Body of pancreas (tissue), 4 donors: ENCODE measurements at regions not wholly inside any gene's neighbourhood (a gene's known extent, or its start where the extent isn't known, plus 50 kb on each side); places are given as distances from the start of the nearest gene placed in this dataset.

Experiments
- ATAC-seq: fragments of 150-250 bp; one replicate; pipeline ENCODE4 v1.9.1; 2016
- DNase-seq, 4 donors: peaks; one replicate each; pipeline ENCODE4 v3.0.0-alpha.2; 2019
- H3K27ac ChIP-seq, 4 donors: fragments of 200-600 bp; sonication (generic); 1 replicate in 3 of 4; 2 replicates in 1 of 4; pipeline versions ENCODE4 v1.5.1 to v1.6.1; 2016 to 2019; ENCODE audit warnings: mild to moderate bottlenecking in 1 of 4, mixed read lengths in 1 of 4, moderate library complexity in 1 of 4
- H3K27me3 ChIP-seq, 2 donors: fragments of 200-600 bp; sonication (generic); one replicate each; pipeline ENCODE4 v1.6.0; 2016; ENCODE audit warnings: mild to moderate bottlenecking in 1 of 2
- H3K36me3 ChIP-seq, 2 donors: fragments of 200-600 bp; sonication (generic); replicated peaks in 1 of 2; 2 replicates each; pipeline ENCODE4 v1.5.1; 2016; ENCODE audit warnings: low read depth in 2 of 2; ENCODE audit not compliant: insufficient read depth in 1 of 2
- H3K4me1 ChIP-seq: fragments of 200-600 bp; sonication (generic); one replicate; pipeline ENCODE4 v1.6.0; 2016
- H3K4me3 ChIP-seq, 2 donors: fragments of 200-600 bp; sonication (generic); 1 replicate in 1 of 2; 2 replicates in 1 of 2; pipeline ENCODE4 v1.5.1; 2016 to 2019
- H3K9me3 ChIP-seq, 3 donors: fragments of 200-600 bp; sonication (generic); 1 replicate in 2 of 3; 2 replicates in 1 of 3; pipeline ENCODE4 v1.5.1; 2016
- CTCF ChIP-seq, 7 experiments: fragments of 450-650 bp in 4 of 7; fragments of 200-600 bp in 3 of 7; sonication (generic) in 3 of 7; IDR thresholded peaks; one replicate each; pipeline ENCODE4 v1.5.1; 2016 to 2019; ENCODE audit warnings: antibody characterized with exemption in 7 of 7
- POLR2A ChIP-seq, 3 donors: fragments of 450-650 bp; IDR thresholded peaks; one replicate each; pipeline ENCODE4 v1.6.1; 2016; ENCODE audit warnings: antibody characterized with exemption in 3 of 3, mild to moderate bottlenecking in 2 of 3
- WGBS, 2 donors: methylation state at CpG; one replicate each; pipeline ENCODE4 v1.1.5; 2017; 5-methylcytosine and 5-hydroxymethylcytosine counted together
- intact Hi-C: fragments of 100-400 bp; cut with DNase I; formaldehyde crosslinking; loops from one replicate; pipeline ENCODE4 v1.15.1; 2023

GRCh38 chr12:93031028-93031427, 101.9 kb upstream of the EEA1 start:
- 40 to 74% methylated on average over 2 of the region's 2 CpGs for WGBS, 2 donors
- TF ChIP-seq POLR2A (IDR thresholded peaks at IDR 0.05) (no peak), CTCF (IDR thresholded peaks at IDR 0.05) (no peak)
- intact Hi-C loops = no loop called here

DNA sequence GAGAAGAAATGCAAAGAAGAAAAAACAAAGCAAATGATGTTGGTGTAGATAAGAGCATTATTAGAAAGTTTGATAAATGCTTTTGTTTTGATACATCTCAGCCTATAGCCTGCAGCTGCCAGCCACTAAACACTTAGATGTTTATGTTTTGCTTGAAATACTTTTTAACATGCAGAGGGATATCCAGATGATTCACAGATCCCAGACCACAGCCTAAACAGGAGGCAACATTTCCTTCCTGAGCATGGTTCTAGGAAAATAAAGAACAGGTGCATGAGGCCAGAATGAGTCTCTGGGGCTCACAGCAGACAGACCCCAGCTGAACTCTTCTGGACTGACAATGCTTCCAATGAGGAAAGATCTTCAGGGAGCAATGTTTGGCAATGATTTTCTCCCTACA, 103.7 kb upstream of the EEA1 start:
- no peaks in the 10 kb centered on the region for H3K4me1 ChIP-seq
- TF ChIP-seq CTCF (IDR thresholded peaks at IDR 0.05) = no peak
- no peak for TF ChIP-seq POLR2A (IDR thresholded peaks at IDR 0.05)
- no peak overlapping the region for H3K4me3 ChIP-seq
- no peak for DNase-seq
- no peaks in the 10 kb centered on the region for H3K27me3 ChIP-seq
- H3K27ac ChIP-seq = no peak overlapping the region
- H3K36me3 ChIP-seq = no peaks in the 10 kb centered on the region
- intact Hi-C loops = no loop called here
- H3K9me3 ChIP-seq = no peaks in the 10 kb centered on the region
- ATAC-seq = no peak

More at GRCh38 chr12:93031028-93031427, 101.9 kb upstream of the EEA1 start:
- no peaks in the 10 kb centered on the region for H3K4me1 ChIP-seq
- no peaks in the 10 kb centered on the region for H3K9me3 ChIP-seq
- no peak overlapping the region for H3K27ac ChIP-seq
- H3K4me3 ChIP-seq = no peak overlapping the region
- no peak for DNase-seq
- H3K27me3 ChIP-seq = no peaks in the 10 kb centered on the region
- H3K36me3 ChIP-seq = no peaks in the 10 kb centered on the region
- ATAC-seq = no peak

DNA sequence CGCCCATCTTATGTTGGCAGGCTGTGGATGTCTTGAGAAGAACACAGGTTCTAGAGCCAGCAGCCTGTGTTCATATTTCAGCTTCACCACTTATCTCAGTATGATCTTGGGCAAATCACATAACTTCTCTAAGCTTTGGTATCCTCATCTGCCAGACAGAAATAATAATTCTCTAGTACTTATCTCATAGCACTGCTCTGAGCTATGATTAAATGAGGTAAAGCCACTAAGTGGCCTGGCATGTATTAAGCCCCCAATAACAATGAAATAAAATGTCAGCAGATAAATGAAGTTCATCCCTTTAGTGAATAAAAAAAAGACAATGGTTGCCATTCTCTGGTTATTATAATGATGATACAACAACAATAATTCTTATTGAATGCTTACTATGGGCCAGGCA, 104.9 kb upstream of the EEA1 start:
- ATAC-seq (no peak), DNase-seq (no peak)
- TF ChIP-seq POLR2A (IDR thresholded peaks at IDR 0.05) = no peak
- Histone ChIP-seq H3K4me1 (no peaks in the 10 kb centered on the region), H3K27me3 (no peaks in the 10 kb centered on the region), H3K27ac (no peak overlapping the region), H3K36me3 (no peaks in the 10 kb centered on the region), H3K4me3 (no peak overlapping the region), H3K9me3 (no peaks in the 10 kb centered on the region)
- intact Hi-C loops = no loop called here
- WGBS, 2 donors = 80 to 92% methylated on average over 1 of the region's 1 CpG

- H3K36me3 ChIP-seq = no peaks in the 10 kb centered on the region
- H3K4me1 ChIP-seq = no peaks in the 10 kb centered on the region
- no peak for ATAC-seq
- H3K27me3 ChIP-seq = no peaks in the 10 kb centered on the region
- 67 to 76% methylated on average over 4 of the region's 4 CpGs for WGBS, 2 donors
- no peaks in the 10 kb centered on the region for H3K9me3 ChIP-seq
- no peak overlapping the region for H3K27ac ChIP-seq
- DNase-seq = no peak
- intact Hi-C loops = no loop called here
- TF ChIP-seq CTCF (IDR thresholded peaks at IDR 0.05) = no peak
- TF ChIP-seq POLR2A (IDR thresholded peaks at IDR 0.05) = no peak
- no peak overlapping the region for H3K4me3 ChIP-seq
Observed at GRCh38 chr12:93039062-93039461, 110.0 kb upstream of the EEA1 start.

DNA sequence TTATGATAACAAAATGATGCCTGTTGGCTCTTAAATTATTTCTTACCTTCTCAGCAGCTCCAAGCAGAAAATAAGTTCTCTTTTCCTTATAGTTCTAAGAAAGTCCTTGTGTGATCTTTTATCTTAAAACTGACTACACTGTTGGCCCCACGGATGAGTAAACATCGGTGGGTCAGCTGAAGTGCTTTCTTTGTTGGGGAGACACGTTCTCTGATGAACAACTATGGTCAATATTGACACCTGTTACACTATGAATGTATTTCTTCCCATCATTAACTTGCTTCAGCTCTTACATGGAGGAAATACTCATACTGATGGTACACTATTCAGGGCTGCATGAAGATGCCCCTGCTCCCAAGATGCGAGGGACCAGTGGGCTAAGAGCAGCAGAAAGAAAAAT, 110.8 kb upstream of the EEA1 start:
- WGBS, 2 donors = 47 to 59% methylated on average over 4 of the region's 4 CpGs
- intact Hi-C loops = no loop called here
- Histone ChIP-seq H3K4me3 (no peak overlapping the region), H3K36me3 (no peaks in the 10 kb centered on the region), H3K27ac (no peak overlapping the region), H3K27me3 (no peaks in the 10 kb centered on the region), H3K4me1 (no peaks in the 10 kb centered on the region), H3K9me3 (no peaks in the 10 kb centered on the region)
- no peak for DNase-seq
- no peak for ATAC-seq
- TF ChIP-seq POLR2A (IDR thresholded peaks at IDR 0.05) (no peak), CTCF (IDR thresholded peaks at IDR 0.05) (no peak)
